Endothelial cell (in vitro differentiated cells): ENCODE measurements at regions not wholly inside any gene's neighbourhood (a gene's known extent, or its start where the extent isn't known, plus 50 kb on each side); places are given as distances from the start of the nearest gene placed in this dataset.

Experiments
- DNase-seq: peaks from one replicate; pipeline ENCODE4 v3.0.0; 2021; ENCODE audit warnings: low spot score
- H3K27ac Mint-ChIP-seq: one replicate; pipeline ENCODE4 v1.8.0; 2021; ENCODE audit warnings: mixed read lengths, inconsistent platforms; ENCODE audit not compliant: unreplicated experiment
- H3K27me3 Mint-ChIP-seq: one replicate; pipeline ENCODE4 v1.8.0; 2021; ENCODE audit warnings: mild to moderate bottlenecking, moderate library complexity, mixed read lengths, inconsistent platforms; ENCODE audit not compliant: unreplicated experiment
- H3K36me3 Mint-ChIP-seq: one replicate; pipeline ENCODE4 v1.8.0; 2021; ENCODE audit warnings: mild to moderate bottlenecking, low read depth, mixed read lengths, inconsistent platforms; ENCODE audit not compliant: unreplicated experiment
- H3K4me1 Mint-ChIP-seq: one replicate; pipeline ENCODE4 v1.8.0; 2021; ENCODE audit warnings: mild to moderate bottlenecking, mixed read lengths, inconsistent platforms; ENCODE audit not compliant: unreplicated experiment
- H3K4me3 Mint-ChIP-seq: one replicate; pipeline ENCODE4 v1.8.0; 2021; ENCODE audit warnings: mild to moderate bottlenecking, mixed read lengths, inconsistent platforms; ENCODE audit not compliant: unreplicated experiment
- H3K9me3 Mint-ChIP-seq: one replicate; pipeline ENCODE4 v1.8.0; 2021; ENCODE audit warnings: mixed read lengths, inconsistent platforms; ENCODE audit not compliant: unreplicated experiment
- TF ChIP-seq, protein P1 (sequence below): fragments of 200-600 bp; sonication (generic); IDR thresholded peaks from one replicate; pipeline ENCODE4 v1.5.0; 2021; ENCODE audit warnings: antibody characterized with exemption; ENCODE audit not compliant: unreplicated experiment

DNA sequence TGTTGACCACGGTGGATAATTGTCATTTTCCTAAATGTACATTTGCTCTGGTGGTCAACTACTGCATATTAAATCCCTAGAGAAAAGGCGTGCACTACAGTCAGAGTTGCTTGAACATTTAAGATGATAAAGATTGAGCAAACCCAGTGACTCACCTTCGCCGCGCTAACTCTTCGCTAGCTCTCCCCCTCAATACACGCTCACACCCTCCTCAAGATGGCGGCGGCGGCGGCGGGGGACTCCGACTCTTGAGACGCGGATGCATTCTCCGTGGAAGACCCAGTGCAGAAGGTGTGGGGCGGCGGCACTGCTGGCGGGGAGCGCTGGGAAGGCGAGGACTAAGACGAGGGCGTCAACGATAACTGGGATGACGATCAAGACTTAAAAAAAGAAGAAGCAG is 79.8 kb upstream of the PFN2 start:
- Mint-ChIP-seq H3K9me3 (no peaks in the 10 kb centered on the region), H3K4me3 (no peak overlapping the region), H3K27ac (no peak overlapping the region), H3K36me3 (peaks cover 4% of the 10 kb centered on the region), H3K27me3 (peaks cover 1% of the 10 kb centered on the region), H3K4me1 (peaks cover 6% of the 10 kb centered on the region)
- no peak for DNase-seq
- TF ChIP-seq, protein P1, sequence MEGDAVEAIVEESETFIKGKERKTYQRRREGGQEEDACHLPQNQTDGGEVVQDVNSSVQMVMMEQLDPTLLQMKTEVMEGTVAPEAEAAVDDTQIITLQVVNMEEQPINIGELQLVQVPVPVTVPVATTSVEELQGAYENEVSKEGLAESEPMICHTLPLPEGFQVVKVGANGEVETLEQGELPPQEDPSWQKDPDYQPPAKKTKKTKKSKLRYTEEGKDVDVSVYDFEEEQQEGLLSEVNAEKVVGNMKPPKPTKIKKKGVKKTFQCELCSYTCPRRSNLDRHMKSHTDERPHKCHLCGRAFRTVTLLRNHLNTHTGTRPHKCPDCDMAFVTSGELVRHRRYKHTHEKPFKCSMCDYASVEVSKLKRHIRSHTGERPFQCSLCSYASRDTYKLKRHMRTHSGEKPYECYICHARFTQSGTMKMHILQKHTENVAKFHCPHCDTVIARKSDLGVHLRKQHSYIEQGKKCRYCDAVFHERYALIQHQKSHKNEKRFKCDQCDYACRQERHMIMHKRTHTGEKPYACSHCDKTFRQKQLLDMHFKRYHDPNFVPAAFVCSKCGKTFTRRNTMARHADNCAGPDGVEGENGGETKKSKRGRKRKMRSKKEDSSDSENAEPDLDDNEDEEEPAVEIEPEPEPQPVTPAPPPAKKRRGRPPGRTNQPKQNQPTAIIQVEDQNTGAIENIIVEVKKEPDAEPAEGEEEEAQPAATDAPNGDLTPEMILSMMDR = no peak

DNA sequence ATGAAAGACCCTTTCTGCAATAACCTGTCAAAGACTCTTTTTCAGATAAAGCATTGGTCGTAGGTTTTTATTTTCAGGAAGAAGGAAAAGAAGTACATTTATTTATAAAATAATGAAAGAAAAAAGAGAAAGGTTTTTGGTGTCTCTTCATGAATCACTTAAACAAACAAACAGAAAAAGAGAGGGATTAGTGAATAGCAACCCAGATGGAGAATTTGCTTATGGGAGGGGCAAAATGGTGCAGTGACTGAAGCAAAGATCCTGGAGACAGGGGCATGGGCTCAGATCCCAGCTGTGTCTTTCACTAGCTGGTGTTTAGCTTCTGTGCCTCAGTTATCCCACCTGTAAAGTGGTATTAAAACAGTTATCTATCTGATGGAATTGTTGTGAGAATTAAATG is 78.6 kb upstream of the PFN2 start:
- Mint-ChIP-seq H3K36me3 (no peaks in the 10 kb centered on the region), H3K9me3 (no peaks in the 10 kb centered on the region), H3K27me3 (no peaks in the 10 kb centered on the region), H3K4me1 (peaks cover 6% of the 10 kb centered on the region), H3K4me3 (no peak overlapping the region), H3K27ac (no peak overlapping the region)
- no peak for DNase-seq
- TF ChIP-seq, protein P1 = no peak

DNA sequence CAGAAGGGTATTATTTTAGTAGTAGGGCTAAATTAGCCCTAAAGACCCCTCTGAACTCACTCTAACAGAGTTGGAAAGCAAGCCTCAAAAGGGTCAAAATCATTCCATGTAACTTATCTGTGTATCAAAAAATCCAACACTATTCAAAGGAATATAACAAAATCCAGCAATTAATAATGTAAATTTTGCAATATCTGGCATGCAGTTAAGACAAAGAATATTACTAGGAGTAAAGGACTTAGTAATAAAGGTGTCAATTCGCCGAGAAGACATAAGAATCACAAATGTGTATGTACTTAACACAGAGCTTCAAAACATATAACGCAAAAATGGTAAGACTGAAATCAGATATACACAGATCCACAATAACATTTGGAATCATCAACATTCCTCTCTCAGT is 71.2 kb upstream of the PFN2 start:
- Mint-ChIP-seq H3K4me1 (peaks cover 3% of the 10 kb centered on the region), H3K9me3 (peaks cover 4% of the 10 kb centered on the region), H3K36me3 (no peaks in the 10 kb centered on the region), H3K27ac (no peak overlapping the region), H3K27me3 (peaks cover 2% of the 10 kb centered on the region), H3K4me3 (no peak overlapping the region)
- TF ChIP-seq, protein P1 = no peak
- DNase-seq = no peak

DNA sequence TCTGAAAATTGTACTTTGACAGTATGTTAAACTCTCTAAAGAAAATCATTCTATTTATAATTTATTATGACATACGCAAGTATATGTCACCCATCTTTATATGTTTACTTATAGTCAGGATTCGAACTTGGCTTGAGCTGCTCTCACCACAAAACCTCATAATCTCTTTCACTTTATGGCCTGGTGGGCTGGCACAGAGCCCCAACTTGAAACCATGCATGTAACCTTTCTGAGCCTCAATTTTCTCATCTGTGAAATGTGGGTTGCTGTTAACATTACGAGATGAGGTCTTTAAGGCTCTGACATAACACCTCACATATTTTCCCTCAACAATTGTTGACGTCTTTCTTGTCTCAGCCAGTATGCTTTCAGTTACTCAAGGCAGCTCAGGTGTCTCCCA is 69.4 kb upstream of the PFN2 start:
- Mint-ChIP-seq H3K9me3 (peaks cover 4% of the 10 kb centered on the region), H3K27me3 (peaks cover 2% of the 10 kb centered on the region), H3K27ac (no peak overlapping the region), H3K36me3 (no peaks in the 10 kb centered on the region), H3K4me1 (no peaks in the 10 kb centered on the region), H3K4me3 (no peak overlapping the region)
- TF ChIP-seq, protein P1 = no peak
- DNase-seq = no peak

DNA sequence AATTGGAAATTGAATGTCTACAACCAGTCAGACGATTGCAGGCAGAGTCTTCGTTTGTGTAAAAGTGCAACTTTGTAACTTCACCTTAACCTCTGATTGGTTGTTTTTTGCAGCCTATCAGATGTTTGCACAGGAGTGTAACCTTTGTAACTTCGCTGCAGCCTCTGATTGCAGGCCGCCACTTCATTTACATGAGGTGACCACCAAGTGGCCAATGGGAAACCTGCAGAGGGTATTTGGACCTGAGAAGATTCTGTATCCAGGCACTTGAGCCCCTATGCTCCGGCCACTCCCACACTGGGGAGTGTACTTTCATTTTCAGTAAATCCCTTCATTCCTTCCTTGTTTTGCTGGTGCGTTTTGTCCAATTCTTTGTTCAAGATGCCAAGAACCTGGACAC is 68.1 kb upstream of the PFN2 start:
- TF ChIP-seq, protein P1 = no peak
- no peak overlapping the region for H3K4me3 Mint-ChIP-seq
- peaks cover 2% of the 10 kb centered on the region for H3K27me3 Mint-ChIP-seq
- peaks cover 4% of the 10 kb centered on the region for H3K9me3 Mint-ChIP-seq
- H3K27ac Mint-ChIP-seq = no peak overlapping the region
- H3K36me3 Mint-ChIP-seq = no peaks in the 10 kb centered on the region
- H3K4me1 Mint-ChIP-seq = no peaks in the 10 kb centered on the region
- DNase-seq = no peak
